BLaER1 (cell line): ENCODE measurements at regions not wholly inside any gene's neighbourhood (a gene's known extent, or its start where the extent isn't known, plus 50 kb on each side); places are given as distances from the start of the nearest gene placed in this dataset.

ENCODE experiments used
- H3K27ac ChIP-seq: shearing (Covaris generic); formaldehyde crosslinking; 2 replicates; pipeline ENCODE4 v1.8.1; 2022
- H3K27me3 ChIP-seq: shearing (Covaris generic); formaldehyde crosslinking; 2 replicates; pipeline ENCODE4 v1.8.1; 2022
- H3K36me3 ChIP-seq: shearing (Covaris generic); formaldehyde crosslinking; 2 replicates; pipeline ENCODE4 v1.8.1; 2022
- H3K4me1 ChIP-seq: shearing (Covaris generic); formaldehyde crosslinking; 2 replicates; pipeline ENCODE4 v1.8.1; 2022
- H3K4me2 ChIP-seq: shearing (Covaris generic); formaldehyde crosslinking; 2 replicates; pipeline ENCODE4 v1.8.1; 2022
- H3K4me3 ChIP-seq: shearing (Covaris generic); formaldehyde crosslinking; 2 replicates; pipeline ENCODE4 v1.8.1; 2022
- H3K9ac ChIP-seq: shearing (Covaris generic); formaldehyde crosslinking; 2 replicates; pipeline ENCODE4 v1.8.1; 2022
- H3K9me3 ChIP-seq: shearing (Covaris generic); formaldehyde crosslinking; 2 replicates; pipeline ENCODE4 v1.8.1; 2022
- H4K20me1 ChIP-seq: shearing (Covaris generic); formaldehyde crosslinking; 2 replicates; pipeline ENCODE4 v1.8.1; 2022
- Cebpa-rat ChIP-seq: shearing (Covaris generic); IDR thresholded peaks from 2 replicates; pipeline ENCODE4 v1.8.1; 2022

- Histone ChIP-seq H3K27ac (no peak overlapping the region), H3K36me3 (no peaks in the 10 kb centered on the region), H3K4me1 (no peaks in the 10 kb centered on the region), H3K27me3 (no peaks in the 10 kb centered on the region), H4K20me1 (no peaks in the 10 kb centered on the region), H3K4me2 (no peak overlapping the region), H3K9me3 (no peaks in the 10 kb centered on the region), H3K9ac (no peak overlapping the region), H3K4me3 (no peak overlapping the region)
- TF ChIP-seq Cebpa-rat = no peak
These were observed 267.8 kb downstream of the CYRIA start for GRCh38 chr2:16397681-16398475.

- no peaks in the 10 kb centered on the region for H3K36me3 ChIP-seq
- no peaks in the 10 kb centered on the region for H4K20me1 ChIP-seq
- H3K27ac ChIP-seq = no peak overlapping the region
- H3K4me3 ChIP-seq = no peak overlapping the region
- H3K4me2 ChIP-seq = no peak overlapping the region
- TF ChIP-seq Cebpa-rat = no peak
- H3K4me1 ChIP-seq = no peaks in the 10 kb centered on the region
- no peaks in the 10 kb centered on the region for H3K9me3 ChIP-seq
- no peaks in the 10 kb centered on the region for H3K27me3 ChIP-seq
- H3K9ac ChIP-seq = no peak overlapping the region
These were observed 268.6 kb downstream of the CYRIA start for GRCh38 chr2:16396986-16397385.

DNA sequence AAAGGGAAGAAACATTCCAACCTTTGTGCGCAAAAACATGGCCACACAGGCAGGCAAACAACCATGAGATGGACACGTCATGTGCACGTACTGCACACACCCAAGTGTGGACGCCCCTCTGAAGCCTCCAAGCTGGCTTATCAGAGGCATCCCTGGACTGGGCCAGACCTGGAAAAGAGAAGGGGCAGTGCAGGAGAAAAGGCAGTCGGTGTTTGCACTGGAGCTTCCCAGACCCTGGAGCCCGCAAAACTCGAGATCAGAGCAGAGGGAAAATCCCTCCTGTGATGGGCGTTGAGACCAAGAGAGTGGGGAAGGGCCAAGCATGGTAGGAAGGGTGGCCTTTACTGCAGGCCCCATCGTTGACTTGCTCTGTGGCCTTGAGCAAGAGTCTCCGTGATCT, 269.5 kb downstream of the CYRIA start:
- Histone ChIP-seq H3K36me3 (no peaks in the 10 kb centered on the region), H3K4me1 (no peaks in the 10 kb centered on the region), H3K4me2 (no peak overlapping the region), H3K9ac (no peak overlapping the region), H3K4me3 (no peak overlapping the region), H3K27ac (no peak overlapping the region), H3K27me3 (no peaks in the 10 kb centered on the region), H3K9me3 (no peaks in the 10 kb centered on the region), H4K20me1 (no peaks in the 10 kb centered on the region)
- no peak for TF ChIP-seq Cebpa-rat

- no peaks in the 10 kb centered on the region for H3K27me3 ChIP-seq
- TF ChIP-seq Cebpa-rat = no peak
- H3K4me1 ChIP-seq = no peaks in the 10 kb centered on the region
- no peak overlapping the region for H3K9ac ChIP-seq
- H4K20me1 ChIP-seq = no peaks in the 10 kb centered on the region
- no peaks in the 10 kb centered on the region for H3K36me3 ChIP-seq
- no peak overlapping the region for H3K4me3 ChIP-seq
- no peak overlapping the region for H3K4me2 ChIP-seq
- no peaks in the 10 kb centered on the region for H3K9me3 ChIP-seq
- no peak overlapping the region for H3K27ac ChIP-seq
These were observed 270.0 kb downstream of the CYRIA start for GRCh38 chr2:16395601-16396000.

DNA sequence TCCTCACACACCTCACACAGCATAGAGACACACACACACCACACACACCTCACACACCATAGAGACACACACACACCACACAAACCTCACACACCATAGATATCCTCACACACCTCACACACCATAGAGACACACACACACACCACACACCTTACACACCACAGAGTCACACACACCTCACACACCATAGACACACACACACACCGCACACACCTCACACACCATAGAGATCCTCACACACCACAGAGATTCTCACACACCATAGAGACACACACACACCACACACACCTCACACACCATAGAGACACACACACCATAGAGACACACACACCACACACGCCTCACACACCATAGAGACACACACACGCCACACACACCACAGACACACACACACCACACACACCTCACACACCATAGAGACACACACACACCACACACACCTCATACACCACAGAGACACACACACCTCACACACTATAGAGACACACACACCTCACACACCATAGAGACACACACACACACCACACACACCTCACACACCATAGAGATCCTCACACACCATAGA, 270.6 kb downstream of the CYRIA start:
- no peak overlapping the region for H3K9ac ChIP-seq
- H3K4me1 ChIP-seq = no peaks in the 10 kb centered on the region
- no peaks in the 10 kb centered on the region for H3K36me3 ChIP-seq
- H3K9me3 ChIP-seq = no peaks in the 10 kb centered on the region
- no peak overlapping the region for H3K27ac ChIP-seq
- H4K20me1 ChIP-seq = no peaks in the 10 kb centered on the region
- H3K27me3 ChIP-seq = no peaks in the 10 kb centered on the region
- H3K4me3 ChIP-seq = no peak overlapping the region
- no peak for TF ChIP-seq Cebpa-rat
- H3K4me2 ChIP-seq = no peak overlapping the region

DNA sequence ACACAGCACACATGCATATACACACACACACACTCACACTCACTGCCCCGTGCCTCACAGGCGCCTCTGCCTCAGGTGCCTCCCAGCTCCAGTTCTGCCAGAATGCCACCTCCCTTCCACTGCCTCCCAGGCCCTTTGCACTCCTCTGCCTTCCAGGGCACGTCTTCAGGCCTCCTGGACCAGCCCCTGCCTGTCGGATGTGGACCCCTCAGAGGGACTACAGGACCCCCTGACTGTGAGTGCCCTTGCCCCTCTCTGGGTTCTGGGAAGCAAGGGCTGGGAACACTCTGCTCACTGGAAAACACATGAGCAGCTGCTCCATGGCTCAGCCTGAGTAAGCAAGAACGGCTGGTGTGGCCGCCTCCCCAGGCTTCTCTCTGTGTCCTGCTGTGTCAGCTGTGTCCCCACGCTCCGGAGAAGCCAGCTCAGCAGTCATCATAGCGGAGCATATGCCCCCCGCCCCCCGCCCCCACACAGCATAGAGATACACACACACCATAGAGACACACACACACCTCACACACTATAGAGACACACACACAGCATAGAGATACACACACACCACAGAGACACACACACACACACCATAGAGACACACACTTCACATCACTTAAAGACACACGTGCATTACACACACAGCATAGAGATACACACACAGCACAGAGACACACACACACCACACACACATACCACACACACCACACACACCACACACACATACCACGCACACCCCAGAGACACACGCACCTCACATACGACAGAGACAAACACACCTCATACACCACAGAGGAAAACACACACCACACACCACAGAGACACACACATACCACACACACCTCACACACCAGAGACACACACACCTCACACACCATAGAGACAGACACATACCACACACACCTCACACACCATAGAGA, 271.3 kb downstream of the CYRIA start:
- Histone ChIP-seq H3K9ac (no peak overlapping the region), H3K36me3 (no peaks in the 10 kb centered on the region), H3K9me3 (no peaks in the 10 kb centered on the region), H3K4me1 (no peaks in the 10 kb centered on the region), H4K20me1 (no peaks in the 10 kb centered on the region), H3K27me3 (no peaks in the 10 kb centered on the region), H3K4me2 (no peak overlapping the region), H3K27ac (no peak overlapping the region), H3K4me3 (no peak overlapping the region)
- TF ChIP-seq Cebpa-rat = no peak

DNA sequence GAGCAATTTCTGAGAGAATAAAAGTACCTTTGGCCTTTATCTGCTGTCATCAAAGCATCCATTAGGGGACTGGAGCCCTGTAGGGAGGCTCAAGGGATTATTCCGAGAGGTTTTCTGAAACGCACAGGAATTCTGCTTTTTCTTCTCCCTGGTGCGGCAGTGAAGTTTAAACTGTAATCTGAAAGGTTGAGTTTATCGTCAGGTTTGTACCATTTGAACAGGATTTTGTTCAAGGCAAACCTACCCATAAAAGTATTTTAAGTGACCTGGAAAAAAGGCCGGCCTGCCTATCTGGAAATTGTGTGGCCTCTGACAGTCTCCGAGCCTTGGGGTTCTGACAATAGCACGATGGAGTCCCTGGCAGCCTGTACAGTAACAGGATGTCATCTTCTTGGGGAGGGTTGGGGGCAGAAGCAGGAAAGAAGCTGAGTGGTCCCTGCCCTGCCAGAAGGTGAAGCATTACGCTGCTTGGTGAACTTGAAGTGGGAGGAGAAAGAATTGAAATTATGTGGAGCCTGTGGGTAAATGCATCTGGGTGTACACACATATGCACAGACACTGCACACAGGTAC, 272.0 kb downstream of the CYRIA start:
- Histone ChIP-seq H3K4me3 (no peak overlapping the region), H3K4me2 (no peak overlapping the region), H3K27ac (no peak overlapping the region), H3K27me3 (no peaks in the 10 kb centered on the region), H3K9me3 (no peaks in the 10 kb centered on the region), H3K9ac (no peak overlapping the region), H3K36me3 (no peaks in the 10 kb centered on the region), H3K4me1 (no peaks in the 10 kb centered on the region), H4K20me1 (no peaks in the 10 kb centered on the region)
- TF ChIP-seq Cebpa-rat = no peak

- Histone ChIP-seq H3K27ac (no peak overlapping the region), H3K9me3 (no peaks in the 10 kb centered on the region), H3K36me3 (no peaks in the 10 kb centered on the region), H3K9ac (no peak overlapping the region), H3K4me2 (no peak overlapping the region), H3K4me3 (no peak overlapping the region), H4K20me1 (no peaks in the 10 kb centered on the region), H3K27me3 (no peaks in the 10 kb centered on the region), H3K4me1 (no peaks in the 10 kb centered on the region)
- no peak for TF ChIP-seq Cebpa-rat
These were observed 272.8 kb downstream of the CYRIA start for GRCh38 chr2:16392647-16393499.

DNA sequence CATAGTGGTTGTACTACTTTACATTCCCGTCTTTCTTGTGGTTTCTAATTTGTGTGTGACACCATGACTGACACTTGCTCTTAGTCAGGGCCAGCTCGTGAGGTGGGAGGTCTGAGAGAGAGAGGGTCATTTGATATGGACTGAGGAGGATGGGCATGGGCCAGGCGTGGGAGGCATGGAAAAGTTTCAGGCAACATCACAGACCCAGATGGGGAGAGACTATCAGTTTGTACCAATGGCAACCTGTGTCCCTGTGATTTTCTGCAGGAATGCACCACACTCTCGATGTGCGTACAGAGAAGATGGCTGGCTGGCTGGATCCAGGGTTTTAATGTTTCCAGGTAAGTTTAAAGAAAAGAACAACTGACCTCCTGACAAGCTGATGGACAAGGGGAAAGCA, 273.6 kb downstream of the CYRIA start:
- Histone ChIP-seq H3K9ac (no peak overlapping the region), H3K36me3 (no peaks in the 10 kb centered on the region), H4K20me1 (no peaks in the 10 kb centered on the region), H3K27ac (no peak overlapping the region), H3K9me3 (no peaks in the 10 kb centered on the region), H3K4me1 (no peaks in the 10 kb centered on the region), H3K4me2 (no peak overlapping the region), H3K4me3 (no peak overlapping the region), H3K27me3 (no peaks in the 10 kb centered on the region)
- TF ChIP-seq Cebpa-rat = no peak
